ENCODE measurements at regions not wholly inside any gene's neighbourhood (a gene's known extent, or its start where the extent isn't known, plus 50 kb on each side); places are given as distances from the start of the nearest gene placed in this dataset.

DNA sequence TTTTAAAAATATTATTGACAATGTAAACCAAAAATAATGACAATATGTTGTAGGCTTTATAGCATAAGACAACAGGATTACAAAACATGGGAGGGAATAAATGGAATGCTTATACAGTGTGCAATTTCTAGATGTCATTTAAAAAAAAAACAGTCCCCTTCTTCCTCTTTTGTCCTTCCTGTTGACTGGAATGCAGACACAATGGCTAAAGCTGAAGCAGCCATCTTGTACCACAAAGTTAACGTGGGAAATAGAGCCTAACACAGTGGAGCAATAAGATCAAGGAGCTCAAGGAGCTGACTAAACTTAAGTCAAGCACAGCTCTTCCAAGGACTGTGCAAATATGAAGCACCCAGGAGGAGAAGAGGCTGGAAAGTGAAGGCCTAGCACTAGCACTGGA lies 208.1 kb downstream of the ARHGAP12 start:
- Histone ChIP-seq H3K9me3 (ENCODE audit: control insufficient read depth in 1 of 2, low read length in 2 of 2) (no peaks in the 10 kb centered on the region), H3K4me3 (ENCODE audit: low read depth in 1 of 2, low read length in 2 of 2) (no peak overlapping the region), H3K36me3 (ENCODE audit: control insufficient read depth in 1 of 2, insufficient read depth in 2 of 2, low read length in 2 of 2) (no peaks in the 10 kb centered on the region), H3K27ac (ENCODE audit: low read depth, low read length) (no peak overlapping the region), H3K4me1 (ENCODE audit: control insufficient read depth in 1 of 2, insufficient read depth in 2 of 2, low read length in 2 of 2) (no peaks in the 10 kb centered on the region), H3K27me3 (ENCODE audit: control insufficient read depth in 1 of 2, insufficient read depth in 2 of 2, low read length in 2 of 2) (no peaks in the 10 kb centered on the region), H3K9ac (ENCODE audit: low read depth in 1 of 2, low read length in 2 of 2) (no peak overlapping the region)

- peaks cover 20 to 24% of the 10 kb centered on the region in 2 donors for H3K4me1 ChIP-seq (ENCODE audit: control insufficient read depth in 1 of 2, insufficient read depth in 2 of 2, low read length in 2 of 2)
- H3K27me3 ChIP-seq (ENCODE audit: control insufficient read depth in 1 of 2, insufficient read depth in 2 of 2, low read length in 2 of 2): no peaks in the 10 kb centered on the region
- H3K9ac ChIP-seq (ENCODE audit: low read depth in 1 of 2, low read length in 2 of 2): no peak overlapping the region
- peaks cover 0 to 3% of the 10 kb centered on the region in 2 donors for H3K9me3 ChIP-seq (ENCODE audit: control insufficient read depth in 1 of 2, low read length in 2 of 2)
- H3K27ac ChIP-seq (ENCODE audit: low read depth, low read length): no peak overlapping the region
- H3K4me3 ChIP-seq (ENCODE audit: low read depth in 1 of 2, low read length in 2 of 2): no peak overlapping the region
- H3K36me3 ChIP-seq (ENCODE audit: control insufficient read depth in 1 of 2, insufficient read depth in 2 of 2, low read length in 2 of 2): no peaks in the 10 kb centered on the region
These were observed 219.2 kb downstream of the ARHGAP12 start for GRCh38 chr10:31709476-31709875.

DNA sequence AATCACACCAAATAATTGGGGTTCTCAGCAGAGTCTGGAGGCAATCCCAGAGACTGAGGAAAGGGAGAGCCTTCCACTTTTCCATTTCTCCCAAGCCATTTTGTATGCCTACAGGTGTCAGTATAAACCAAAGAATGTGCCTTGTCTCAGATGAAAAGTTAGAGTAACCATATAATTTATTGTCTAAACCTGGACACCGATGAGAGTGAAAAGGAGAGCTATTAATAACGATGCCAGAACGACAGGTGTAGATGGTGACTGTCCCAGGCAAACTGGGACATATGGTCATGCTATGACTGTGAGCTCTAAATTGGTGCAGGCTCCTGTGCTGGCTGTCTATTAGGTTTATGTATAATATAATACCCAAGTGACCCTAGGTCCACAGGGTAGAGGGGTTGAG lies 219.6 kb downstream of the ARHGAP12 start:
- no peak overlapping the region for H3K4me3 ChIP-seq (ENCODE audit: low read depth in 1 of 2, low read length in 2 of 2)
- H3K9me3 ChIP-seq (ENCODE audit: control insufficient read depth in 1 of 2, low read length in 2 of 2): peaks cover 0 to 3% of the 10 kb centered on the region in 2 donors
- no peaks in the 10 kb centered on the region for H3K36me3 ChIP-seq (ENCODE audit: control insufficient read depth in 1 of 2, insufficient read depth in 2 of 2, low read length in 2 of 2)
- peaks cover 20 to 24% of the 10 kb centered on the region in 2 donors for H3K4me1 ChIP-seq (ENCODE audit: control insufficient read depth in 1 of 2, insufficient read depth in 2 of 2, low read length in 2 of 2)
- H3K27me3 ChIP-seq (ENCODE audit: control insufficient read depth in 1 of 2, insufficient read depth in 2 of 2, low read length in 2 of 2): no peaks in the 10 kb centered on the region
- no peak overlapping the region for H3K27ac ChIP-seq (ENCODE audit: low read depth, low read length)
- no peak overlapping the region for H3K9ac ChIP-seq (ENCODE audit: low read depth in 1 of 2, low read length in 2 of 2)

GRCh38 chr10:31708474-31708873 lies 220.2 kb downstream of the ARHGAP12 start:
- no peak overlapping the region for H3K9ac ChIP-seq (ENCODE audit: low read depth in 1 of 2, low read length in 2 of 2)
- peaks cover 0 to 3% of the 10 kb centered on the region in 2 donors for H3K9me3 ChIP-seq (ENCODE audit: control insufficient read depth in 1 of 2, low read length in 2 of 2)
- H3K27me3 ChIP-seq (ENCODE audit: control insufficient read depth in 1 of 2, insufficient read depth in 2 of 2, low read length in 2 of 2): no peaks in the 10 kb centered on the region
- H3K36me3 ChIP-seq (ENCODE audit: control insufficient read depth in 1 of 2, insufficient read depth in 2 of 2, low read length in 2 of 2): no peaks in the 10 kb centered on the region
- peaks cover 20 to 24% of the 10 kb centered on the region in 2 donors for H3K4me1 ChIP-seq (ENCODE audit: control insufficient read depth in 1 of 2, insufficient read depth in 2 of 2, low read length in 2 of 2)
- no peak overlapping the region for H3K4me3 ChIP-seq (ENCODE audit: low read depth in 1 of 2, low read length in 2 of 2)
- peak overlapping the region; percentile 53 for H3K27ac ChIP-seq (ENCODE audit: low read depth, low read length)

DNA sequence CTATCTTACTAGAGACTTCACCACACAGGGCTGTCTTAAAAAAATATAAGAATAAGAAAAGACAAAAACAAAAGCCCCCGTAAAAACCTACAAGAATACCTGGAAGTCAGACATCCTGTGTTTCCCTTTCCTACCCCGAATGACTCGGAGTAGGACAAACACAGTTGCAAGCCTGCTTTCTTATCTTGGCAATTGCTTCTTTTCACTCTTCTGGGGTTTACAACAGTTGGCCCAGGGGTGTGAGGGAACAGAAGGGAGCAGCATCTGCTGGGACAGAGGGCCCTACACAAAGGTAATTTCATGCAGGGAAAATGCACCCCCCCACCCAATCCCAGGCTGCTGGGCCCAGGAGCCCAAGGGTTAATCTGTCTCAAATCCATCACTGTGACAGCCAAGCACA lies 220.6 kb downstream of the ARHGAP12 start:
- Histone ChIP-seq H3K4me3 (ENCODE audit: low read depth in 1 of 2, low read length in 2 of 2) (no peak overlapping the region), H3K27ac (ENCODE audit: low read depth, low read length) (peak overlapping the region; percentile 53), H3K9me3 (ENCODE audit: control insufficient read depth in 1 of 2, low read length in 2 of 2) (peaks cover 0 to 3% of the 10 kb centered on the region in 2 donors), H3K36me3 (ENCODE audit: control insufficient read depth in 1 of 2, insufficient read depth in 2 of 2, low read length in 2 of 2) (no peaks in the 10 kb centered on the region), H3K9ac (ENCODE audit: low read depth in 1 of 2, low read length in 2 of 2) (no peak overlapping the region), H3K4me1 (ENCODE audit: control insufficient read depth in 1 of 2, insufficient read depth in 2 of 2, low read length in 2 of 2) (peaks cover 20 to 24% of the 10 kb centered on the region in 2 donors), H3K27me3 (ENCODE audit: control insufficient read depth in 1 of 2, insufficient read depth in 2 of 2, low read length in 2 of 2) (no peaks in the 10 kb centered on the region)

- H3K27me3 ChIP-seq (ENCODE audit: control insufficient read depth in 1 of 2, insufficient read depth in 2 of 2, low read length in 2 of 2): no peaks in the 10 kb centered on the region
- H3K27ac ChIP-seq (ENCODE audit: low read depth, low read length): peak overlapping the region; percentile 64
- H3K4me3 ChIP-seq (ENCODE audit: low read depth in 1 of 2, low read length in 2 of 2): peak overlapping the region; percentile 15 to 23
- peak overlapping the region in 1 of 2 donors; percentile 46 for H3K9ac ChIP-seq (ENCODE audit: low read depth in 1 of 2, low read length in 2 of 2)
- H3K4me1 ChIP-seq (ENCODE audit: control insufficient read depth in 1 of 2, insufficient read depth in 2 of 2, low read length in 2 of 2): peaks cover 20 to 24% of the 10 kb centered on the region in 2 donors
- H3K36me3 ChIP-seq (ENCODE audit: control insufficient read depth in 1 of 2, insufficient read depth in 2 of 2, low read length in 2 of 2): no peaks in the 10 kb centered on the region
- peaks cover 0 to 3% of the 10 kb centered on the region in 2 donors for H3K9me3 ChIP-seq (ENCODE audit: control insufficient read depth in 1 of 2, low read length in 2 of 2)
These were observed 221.3 kb downstream of the ARHGAP12 start for GRCh38 chr10:31707093-31708039.

- peak overlapping the region; percentile 8 to 15 for H3K4me3 ChIP-seq (ENCODE audit: low read depth in 1 of 2, low read length in 2 of 2)
- H3K27ac ChIP-seq (ENCODE audit: low read depth, low read length): peak overlapping the region; percentile 64
- peak overlapping the region in 1 of 2 donors; percentile 46 for H3K9ac ChIP-seq (ENCODE audit: low read depth in 1 of 2, low read length in 2 of 2)
- H3K9me3 ChIP-seq (ENCODE audit: control insufficient read depth in 1 of 2, low read length in 2 of 2): peaks cover 0 to 3% of the 10 kb centered on the region in 2 donors
- no peaks in the 10 kb centered on the region for H3K36me3 ChIP-seq (ENCODE audit: control insufficient read depth in 1 of 2, insufficient read depth in 2 of 2, low read length in 2 of 2)
- H3K4me1 ChIP-seq (ENCODE audit: control insufficient read depth in 1 of 2, insufficient read depth in 2 of 2, low read length in 2 of 2): peaks cover 20 to 25% of the 10 kb centered on the region in 2 donors
- no peaks in the 10 kb centered on the region for H3K27me3 ChIP-seq (ENCODE audit: control insufficient read depth in 1 of 2, insufficient read depth in 2 of 2, low read length in 2 of 2)
These were observed 222.1 kb downstream of the ARHGAP12 start for GRCh38 chr10:31706464-31707092.

- no peaks in the 10 kb centered on the region for H3K9me3 ChIP-seq (ENCODE audit: control insufficient read depth in 1 of 2, low read length in 2 of 2)
- no peaks in the 10 kb centered on the region for H3K27me3 ChIP-seq (ENCODE audit: control insufficient read depth in 1 of 2, insufficient read depth in 2 of 2, low read length in 2 of 2)
- H3K4me1 ChIP-seq (ENCODE audit: control insufficient read depth in 1 of 2, insufficient read depth in 2 of 2, low read length in 2 of 2): peaks cover 22 to 30% of the 10 kb centered on the region in 2 donors
- no peak overlapping the region for H3K9ac ChIP-seq (ENCODE audit: low read depth in 1 of 2, low read length in 2 of 2)
- H3K27ac ChIP-seq (ENCODE audit: low read depth, low read length): no peak overlapping the region
- H3K36me3 ChIP-seq (ENCODE audit: control insufficient read depth in 1 of 2, insufficient read depth in 2 of 2, low read length in 2 of 2): no peaks in the 10 kb centered on the region
- no peak overlapping the region for H3K4me3 ChIP-seq (ENCODE audit: low read depth in 1 of 2, low read length in 2 of 2)
These were observed 223.5 kb downstream of the ARHGAP12 start for GRCh38 chr10:31705136-31705535.

- Histone ChIP-seq H3K4me3 (ENCODE audit: low read depth in 1 of 2, low read length in 2 of 2) (no peak overlapping the region), H3K27ac (ENCODE audit: low read depth, low read length) (no peak overlapping the region), H3K36me3 (ENCODE audit: control insufficient read depth in 1 of 2, insufficient read depth in 2 of 2, low read length in 2 of 2) (no peaks in the 10 kb centered on the region), H3K4me1 (ENCODE audit: control insufficient read depth in 1 of 2, insufficient read depth in 2 of 2, low read length in 2 of 2) (peaks cover 24 to 30% of the 10 kb centered on the region in 2 donors), H3K9me3 (ENCODE audit: control insufficient read depth in 1 of 2, low read length in 2 of 2) (no peaks in the 10 kb centered on the region), H3K27me3 (ENCODE audit: control insufficient read depth in 1 of 2, insufficient read depth in 2 of 2, low read length in 2 of 2) (no peaks in the 10 kb centered on the region), H3K9ac (ENCODE audit: low read depth in 1 of 2, low read length in 2 of 2) (no peak overlapping the region)
These were observed 224.4 kb downstream of the ARHGAP12 start for GRCh38 chr10:31704195-31704594.

- Histone ChIP-seq H3K4me1 (ENCODE audit: control insufficient read depth in 1 of 2, insufficient read depth in 2 of 2, low read length in 2 of 2) (peaks cover 20 to 22% of the 10 kb centered on the region in 2 donors), H3K9me3 (ENCODE audit: control insufficient read depth in 1 of 2, low read length in 2 of 2) (no peaks in the 10 kb centered on the region), H3K36me3 (ENCODE audit: control insufficient read depth in 1 of 2, insufficient read depth in 2 of 2, low read length in 2 of 2) (no peaks in the 10 kb centered on the region), H3K27ac (ENCODE audit: low read depth, low read length) (no peak overlapping the region), H3K9ac (ENCODE audit: low read depth in 1 of 2, low read length in 2 of 2) (no peak overlapping the region), H3K4me3 (ENCODE audit: low read depth in 1 of 2, low read length in 2 of 2) (no peak overlapping the region), H3K27me3 (ENCODE audit: control insufficient read depth in 1 of 2, insufficient read depth in 2 of 2, low read length in 2 of 2) (no peaks in the 10 kb centered on the region)
These were observed 225.7 kb downstream of the ARHGAP12 start for GRCh38 chr10:31702954-31703353.

Data from duodenal mucosa (tissue), 2 donors.